Left ventricle myocardium inferior (tissue), 1 donor: ENCODE measurements at regions not wholly inside any gene's neighbourhood (a gene's known extent, or its start where the extent isn't known, plus 50 kb on each side); places are given as distances from the start of the nearest gene placed in this dataset.

Source experiments
- DNase-seq: peaks from one replicate; pipeline ENCODE4 v3.0.0-alpha.2; 2020
- H3K27ac ChIP-seq: fragments of 200-600 bp; replicated peaks from 2 replicates; pipeline ENCODE4 v1.8.0; 2021
- H3K27me3 ChIP-seq: fragments of 200-600 bp; 2 replicates; pipeline ENCODE4 v1.8.0; 2021; ENCODE audit warnings: low read depth
- H3K36me3 ChIP-seq: fragments of 200-600 bp; 2 replicates; pipeline ENCODE4 v1.8.0; 2021
- H3K4me1 ChIP-seq: fragments of 200-600 bp; 2 replicates; pipeline ENCODE4 v1.8.0; 2021
- H3K4me3 ChIP-seq: fragments of 200-600 bp; 2 replicates; pipeline ENCODE4 v1.8.0; 2021; ENCODE audit warnings: mild to moderate bottlenecking, moderate library complexity
- H3K9me3 ChIP-seq: fragments of 200-600 bp; replicated peaks from 2 replicates; pipeline ENCODE4 v1.8.0; 2021
- intact Hi-C: fragments of 100-400 bp; cut with micrococcal nuclease; formaldehyde crosslinking; loops from one replicate; pipeline ENCODE4 v1.11.0; 2022
- TF ChIP-seq, protein P1 (sequence below): fragments of 200-600 bp; IDR thresholded peaks from 2 replicates; pipeline ENCODE4 v1.8.0; 2021; ENCODE audit warnings: antibody characterized with exemption, mild to moderate bottlenecking, borderline replicate concordance
- donor health status: DM: no; HTN: yes; CAD: no; lungs with severe emphysema.

DNA sequence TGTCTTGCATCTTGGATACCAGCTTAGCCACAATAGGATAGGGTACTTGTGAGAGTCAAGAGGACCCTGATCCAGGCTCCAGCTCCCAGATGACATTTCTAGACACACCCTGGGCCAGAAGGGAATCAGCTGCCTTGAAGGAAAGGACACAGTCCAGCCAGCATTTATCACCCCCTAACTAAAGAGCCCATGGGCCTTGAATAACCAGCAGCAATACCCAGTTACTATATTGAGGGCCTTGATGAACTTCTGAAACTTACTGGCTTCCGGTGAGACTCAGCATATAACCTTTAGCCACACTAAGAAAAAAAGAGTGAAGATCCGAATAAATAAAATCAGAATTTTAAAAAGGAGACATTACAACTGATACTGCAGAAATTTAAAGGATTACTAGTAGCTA, 1135.4 kb downstream of the LRFN5 start:
- Histone ChIP-seq H3K9me3 (peaks cover 9% of the 10 kb centered on the region), H3K27ac (no peak overlapping the region), H3K36me3 (no peaks in the 10 kb centered on the region), H3K4me1 (no peaks in the 10 kb centered on the region), H3K27me3 (no peaks in the 10 kb centered on the region), H3K4me3 (no peak overlapping the region)
- intact Hi-C loops = no loop called here
- DNase-seq = no peak
- TF ChIP-seq, protein P1, sequence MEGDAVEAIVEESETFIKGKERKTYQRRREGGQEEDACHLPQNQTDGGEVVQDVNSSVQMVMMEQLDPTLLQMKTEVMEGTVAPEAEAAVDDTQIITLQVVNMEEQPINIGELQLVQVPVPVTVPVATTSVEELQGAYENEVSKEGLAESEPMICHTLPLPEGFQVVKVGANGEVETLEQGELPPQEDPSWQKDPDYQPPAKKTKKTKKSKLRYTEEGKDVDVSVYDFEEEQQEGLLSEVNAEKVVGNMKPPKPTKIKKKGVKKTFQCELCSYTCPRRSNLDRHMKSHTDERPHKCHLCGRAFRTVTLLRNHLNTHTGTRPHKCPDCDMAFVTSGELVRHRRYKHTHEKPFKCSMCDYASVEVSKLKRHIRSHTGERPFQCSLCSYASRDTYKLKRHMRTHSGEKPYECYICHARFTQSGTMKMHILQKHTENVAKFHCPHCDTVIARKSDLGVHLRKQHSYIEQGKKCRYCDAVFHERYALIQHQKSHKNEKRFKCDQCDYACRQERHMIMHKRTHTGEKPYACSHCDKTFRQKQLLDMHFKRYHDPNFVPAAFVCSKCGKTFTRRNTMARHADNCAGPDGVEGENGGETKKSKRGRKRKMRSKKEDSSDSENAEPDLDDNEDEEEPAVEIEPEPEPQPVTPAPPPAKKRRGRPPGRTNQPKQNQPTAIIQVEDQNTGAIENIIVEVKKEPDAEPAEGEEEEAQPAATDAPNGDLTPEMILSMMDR = no peak

DNA sequence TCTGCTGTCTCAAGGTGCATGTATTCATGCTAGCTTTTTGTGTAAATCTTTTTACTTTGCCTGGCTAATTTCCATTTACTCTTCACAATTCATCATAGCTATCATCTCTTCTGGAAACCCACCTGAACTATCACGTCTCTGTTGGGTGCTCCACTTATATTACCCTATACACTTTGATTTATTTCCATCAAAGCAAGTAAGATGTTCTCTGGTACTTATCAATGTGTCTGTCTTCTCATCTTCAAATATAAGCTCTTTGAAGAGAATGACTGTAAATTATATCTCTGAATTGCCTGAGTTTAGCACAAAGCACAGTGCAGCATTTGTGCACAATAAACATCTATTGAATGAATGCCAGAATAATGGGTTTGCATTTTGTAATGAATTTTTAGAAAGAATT, 1129.7 kb downstream of the LRFN5 start:
- Histone ChIP-seq H3K27ac (no peak overlapping the region), H3K9me3 (peaks cover 6% of the 10 kb centered on the region), H3K36me3 (no peaks in the 10 kb centered on the region), H3K4me3 (no peak overlapping the region), H3K27me3 (no peaks in the 10 kb centered on the region), H3K4me1 (no peaks in the 10 kb centered on the region)
- no peak for DNase-seq
- TF ChIP-seq, protein P1 = no peak
- intact Hi-C loops = no loop called here

DNA sequence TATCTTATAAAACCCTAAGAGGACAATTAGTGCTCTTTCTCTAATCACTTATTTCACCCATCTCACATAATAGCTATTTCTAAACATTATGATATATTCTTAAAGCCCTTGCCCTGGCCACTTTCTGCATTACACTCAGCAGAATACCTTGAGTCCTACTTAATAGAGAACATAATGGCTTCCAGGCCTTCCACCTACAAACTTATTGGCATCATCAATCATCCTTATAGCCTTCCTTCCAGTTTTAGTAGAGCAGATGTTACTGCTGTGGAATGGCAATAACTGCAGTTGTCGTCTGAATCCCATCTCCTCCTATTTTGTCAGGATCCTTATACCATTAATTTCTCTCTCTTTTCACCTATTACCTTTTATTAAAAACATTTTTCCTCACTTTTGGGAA, 1127.4 kb downstream of the LRFN5 start:
- H3K27me3 ChIP-seq = no peaks in the 10 kb centered on the region
- no peak for DNase-seq
- H3K9me3 ChIP-seq = peaks cover 6% of the 10 kb centered on the region
- no peak overlapping the region for H3K4me3 ChIP-seq
- no peak overlapping the region for H3K27ac ChIP-seq
- TF ChIP-seq, protein P1 = no peak
- H3K36me3 ChIP-seq = no peaks in the 10 kb centered on the region
- no peaks in the 10 kb centered on the region for H3K4me1 ChIP-seq
- intact Hi-C loops = no loop called here

DNA sequence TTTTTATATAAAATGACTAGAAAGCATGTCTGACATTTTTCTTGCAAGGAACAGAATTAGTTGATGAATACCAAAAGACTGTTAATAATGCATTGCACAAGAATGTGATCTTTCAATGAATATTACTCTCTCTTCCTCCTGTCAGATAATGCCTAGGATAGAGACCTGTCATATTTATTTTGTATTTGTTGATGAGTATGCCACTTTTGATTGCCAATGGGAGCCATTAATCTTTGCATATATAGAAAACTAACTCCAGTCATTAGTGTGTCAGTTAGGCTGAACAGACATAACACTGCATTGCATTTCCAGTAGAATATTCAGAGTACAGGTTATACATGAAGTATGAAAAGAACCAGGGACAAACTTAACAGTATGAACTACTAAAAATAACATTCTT, 1125.3 kb downstream of the LRFN5 start:
- no peaks in the 10 kb centered on the region for H3K36me3 ChIP-seq
- peaks cover 6% of the 10 kb centered on the region for H3K9me3 ChIP-seq
- no peaks in the 10 kb centered on the region for H3K27me3 ChIP-seq
- no peak overlapping the region for H3K27ac ChIP-seq
- TF ChIP-seq, protein P1 = no peak
- DNase-seq = no peak
- intact Hi-C loops = no loop called here
- no peaks in the 10 kb centered on the region for H3K4me1 ChIP-seq
- H3K4me3 ChIP-seq = no peak overlapping the region

DNA sequence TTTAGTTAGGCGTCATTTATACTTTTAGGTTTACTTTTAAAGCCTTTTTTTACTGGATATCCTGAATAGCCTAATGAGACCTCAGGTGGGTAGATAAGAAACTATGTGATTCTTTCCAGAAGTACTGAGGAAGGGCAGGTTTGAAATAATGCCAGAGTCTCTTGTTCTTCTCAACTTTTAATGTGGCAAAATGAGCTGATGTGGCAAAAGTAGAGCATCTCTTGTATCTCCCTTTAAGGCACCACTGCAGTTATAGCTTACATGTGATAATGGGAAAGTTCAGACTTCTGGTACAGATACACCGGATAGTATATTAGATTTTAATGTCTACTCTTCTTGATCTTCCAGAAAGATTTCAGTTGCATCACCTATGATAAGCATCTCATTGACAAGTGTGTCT, 1124.8 kb downstream of the LRFN5 start:
- Histone ChIP-seq H3K4me1 (no peaks in the 10 kb centered on the region), H3K36me3 (no peaks in the 10 kb centered on the region), H3K27ac (no peak overlapping the region), H3K9me3 (peaks cover 6% of the 10 kb centered on the region), H3K4me3 (no peak overlapping the region), H3K27me3 (no peaks in the 10 kb centered on the region)
- intact Hi-C loops = no loop called here
- TF ChIP-seq, protein P1 = no peak
- no peak for DNase-seq

DNA sequence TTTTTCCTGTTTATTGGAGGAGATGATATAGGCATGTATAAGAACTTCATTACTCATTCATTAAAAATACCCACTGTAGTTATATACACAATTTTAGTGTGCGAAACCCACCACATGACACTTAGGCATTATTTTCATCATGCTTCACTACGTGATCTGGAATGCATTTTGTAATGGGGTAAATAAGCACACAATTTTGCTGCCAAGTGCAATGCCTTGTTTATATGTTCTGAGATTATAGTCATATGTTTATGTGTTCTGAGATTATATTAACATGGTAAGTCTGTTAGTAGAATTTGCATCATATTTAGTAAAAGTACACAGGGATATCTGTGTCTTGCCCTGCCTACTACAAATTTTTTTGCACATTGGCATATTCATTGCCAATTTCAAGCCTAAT, 1123.0 kb downstream of the LRFN5 start:
- no peak overlapping the region for H3K4me3 ChIP-seq
- no peaks in the 10 kb centered on the region for H3K36me3 ChIP-seq
- no peaks in the 10 kb centered on the region for H3K9me3 ChIP-seq
- H3K4me1 ChIP-seq = no peaks in the 10 kb centered on the region
- TF ChIP-seq, protein P1 = no peak
- intact Hi-C loops = no loop called here
- no peak for DNase-seq
- no peak overlapping the region for H3K27ac ChIP-seq
- H3K27me3 ChIP-seq = no peaks in the 10 kb centered on the region
